GM12892 (cell line): ENCODE measurements at regions not wholly inside any gene's neighbourhood (a gene's known extent, or its start where the extent isn't known, plus 50 kb on each side); places are given as distances from the start of the nearest gene placed in this dataset.

ENCODE experiments used
- DNase-seq: peaks from one replicate; pipeline ENCODE4 v3.0.0; 2011; ENCODE audit not compliant: insufficient read length
- FAIRE-seq: peaks from 2 replicates; lab custom pipeline; 2011; peaks lifted over from hg19 to GRCh38; lab: Jason Lieb, UNC
- POLR2A ChIP-seq: IDR thresholded peaks from 2 replicates; pipeline ENCODE4 v1.6.1; 2011; ENCODE audit warnings: low read depth, low read length, control low read depth
- POLR2AphosphoS5 ChIP-seq: IDR thresholded peaks from 2 replicates; pipeline ENCODE4 v1.6.1; 2011; ENCODE audit warnings: low read depth, low read length, control low read depth
- TAF1 ChIP-seq: IDR thresholded peaks from 2 replicates; pipeline ENCODE4 v1.6.1; 2011; ENCODE audit warnings: low read depth, mild to moderate bottlenecking, control low read depth, low read length, borderline replicate concordance

GRCh38 chr9:135035781-135036760 lies 51.4 kb upstream of the OLFM1 start:
- no peak for FAIRE-seq
- TF ChIP-seq TAF1 (no peak), POLR2AphosphoS5 (no peak)
- DNase-seq, result no peak

DNA sequence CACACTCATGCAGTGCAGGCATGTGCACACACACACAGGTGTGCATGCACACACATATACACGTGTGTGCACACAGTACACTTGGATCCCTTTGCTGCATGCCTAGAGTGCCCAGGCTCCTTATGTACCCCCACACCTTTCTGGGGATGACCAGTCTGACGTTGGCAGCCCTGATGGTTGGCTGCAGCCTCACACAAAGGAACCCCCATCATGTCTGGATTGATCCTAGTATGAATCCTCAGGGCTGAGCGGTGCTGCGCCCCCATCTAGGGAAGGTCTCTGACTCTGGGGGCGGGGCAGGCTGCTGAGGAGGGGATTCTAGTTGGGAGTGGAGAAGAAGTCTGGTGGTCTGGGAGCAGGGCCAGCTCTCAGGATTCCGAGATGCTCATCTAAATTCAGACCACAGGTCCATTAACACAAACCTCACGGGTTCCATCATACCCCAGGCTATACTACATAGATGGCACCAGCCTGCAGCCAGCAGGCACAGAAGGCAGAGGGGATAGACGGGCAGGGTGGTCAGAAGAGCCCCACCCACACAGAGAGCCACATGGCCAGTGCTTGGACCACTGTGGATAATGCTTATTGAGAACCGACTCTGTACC lies 50.5 kb upstream of the OLFM1 start:
- TF ChIP-seq POLR2A (no peak), POLR2AphosphoS5 (no peak), TAF1 (no peak)
- no peak for FAIRE-seq
- no peak for DNase-seq

GRCh38 chr9:135037521-135038250 lies 49.8 kb upstream of the OLFM1 start:
- TF ChIP-seq TAF1 (no peak), POLR2AphosphoS5 (no peak), POLR2A (no peak)
- DNase-seq, result no peak
- no peak for FAIRE-seq
